Ascending aorta (tissue), 2 donors: ENCODE measurements at regions not wholly inside any gene's neighbourhood (a gene's known extent, or its start where the extent isn't known, plus 50 kb on each side); places are given as distances from the start of the nearest gene placed in this dataset.

Experiments used
- DNase-seq, 2 donors: peaks; one replicate each; pipeline ENCODE4 v3.0.0-alpha.2; 2019; ENCODE audit warnings: low spot score in 2 of 2
- H3K27ac ChIP-seq, 2 donors: fragments of 200-600 bp; sonication (generic); one replicate each; pipeline ENCODE4 v1.5.1; 2016 to 2017; ENCODE audit warnings: mild to moderate bottlenecking in 1 of 2
- H3K27me3 ChIP-seq: fragments of 200-600 bp; sonication (generic); one replicate; pipeline ENCODE4 v1.5.1; 2017
- H3K36me3 ChIP-seq, 2 donors: fragments of 200-600 bp; sonication (generic); one replicate each; pipeline ENCODE4 v1.5.1; 2016
- H3K4me1 ChIP-seq, 2 donors: fragments of 200-600 bp; sonication (generic); one replicate each; pipeline ENCODE4 v1.5.1; 2016 to 2017; ENCODE audit warnings: mild to moderate bottlenecking in 1 of 2
- H3K4me3 ChIP-seq, 2 donors: fragments of 200-600 bp; sonication (generic); one replicate each; pipeline ENCODE4 v1.5.1; 2016 to 2017; ENCODE audit warnings: mild to moderate bottlenecking in 1 of 2
- H3K9me3 ChIP-seq, 2 donors: fragments of 200-600 bp; sonication (generic); one replicate each; pipeline ENCODE4 v1.5.1; 2016
- CTCF ChIP-seq, 3 experiments: fragments of 200-600 bp in 2 of 3; fragments of 450-650 bp in 1 of 3; sonication (generic) in 2 of 3; IDR thresholded peaks; one replicate each; pipeline ENCODE4 v1.5.1; 2016 to 2019; ENCODE audit warnings: antibody characterized with exemption in 3 of 3, mild to moderate bottlenecking in 1 of 3, moderate library complexity in 1 of 3
- intact Hi-C: fragments of 100-400 bp; cut with DNase I; formaldehyde crosslinking; loops from one replicate; pipeline ENCODE4 v1.15.1; 2023

GRCh38 chr2:137797641-137798040 lies 166.6 kb upstream of the HNMT start:
- TF ChIP-seq CTCF (IDR thresholded peaks at IDR 0.05): no peak
- no peaks in the 10 kb centered on the region for H3K4me1 ChIP-seq
- no peaks in the 10 kb centered on the region for H3K27me3 ChIP-seq
- intact Hi-C loops: no loop called here
- H3K9me3 ChIP-seq: no peaks in the 10 kb centered on the region
- no peak overlapping the region for H3K4me3 ChIP-seq
- no peak overlapping the region for H3K27ac ChIP-seq
- H3K36me3 ChIP-seq: no peaks in the 10 kb centered on the region
- DNase-seq: no peak

GRCh38 chr2:137799600-137799999 lies 164.7 kb upstream of the HNMT start:
- no peak for DNase-seq
- Histone ChIP-seq H3K36me3 (no peaks in the 10 kb centered on the region), H3K9me3 (no peaks in the 10 kb centered on the region), H3K4me3 (no peak overlapping the region), H3K4me1 (no peaks in the 10 kb centered on the region), H3K27me3 (no peaks in the 10 kb centered on the region), H3K27ac (no peak overlapping the region)
- intact Hi-C loops: no loop called here
- no peak for TF ChIP-seq CTCF (IDR thresholded peaks at IDR 0.05)

- H3K4me1 ChIP-seq: no peaks in the 10 kb centered on the region
- H3K4me3 ChIP-seq: no peak overlapping the region
- H3K36me3 ChIP-seq: no peaks in the 10 kb centered on the region
- TF ChIP-seq CTCF (IDR thresholded peaks at IDR 0.05): no peak
- no peaks in the 10 kb centered on the region for H3K9me3 ChIP-seq
- intact Hi-C loops: no loop called here
- H3K27me3 ChIP-seq: no peaks in the 10 kb centered on the region
- no peak overlapping the region for H3K27ac ChIP-seq
- DNase-seq: no peak
Observed at GRCh38 chr2:137800386-137800785, 163.9 kb upstream of the HNMT start.

GRCh38 chr2:137801228-137801627 lies 163.0 kb upstream of the HNMT start:
- no peak overlapping the region for H3K4me3 ChIP-seq
- DNase-seq: no peak
- no peaks in the 10 kb centered on the region for H3K27me3 ChIP-seq
- H3K4me1 ChIP-seq: no peaks in the 10 kb centered on the region
- H3K27ac ChIP-seq: no peak overlapping the region
- H3K9me3 ChIP-seq: no peaks in the 10 kb centered on the region
- no peak for TF ChIP-seq CTCF (IDR thresholded peaks at IDR 0.05)
- H3K36me3 ChIP-seq: no peaks in the 10 kb centered on the region
- intact Hi-C loops: no loop called here

- Histone ChIP-seq H3K9me3 (no peaks in the 10 kb centered on the region), H3K4me3 (no peak overlapping the region), H3K36me3 (no peaks in the 10 kb centered on the region), H3K27me3 (no peaks in the 10 kb centered on the region), H3K27ac (no peak overlapping the region), H3K4me1 (no peaks in the 10 kb centered on the region)
- TF ChIP-seq CTCF (IDR thresholded peaks at IDR 0.05): no peak
- DNase-seq: no peak
- intact Hi-C loops: no loop called here
Observed at GRCh38 chr2:137802038-137802437, 162.2 kb upstream of the HNMT start.

- intact Hi-C loops: no loop called here
- Histone ChIP-seq H3K4me1 (no peaks in the 10 kb centered on the region), H3K27ac (no peak overlapping the region), H3K27me3 (no peaks in the 10 kb centered on the region), H3K36me3 (no peaks in the 10 kb centered on the region), H3K4me3 (no peak overlapping the region), H3K9me3 (no peaks in the 10 kb centered on the region)
- no peak for DNase-seq
- TF ChIP-seq CTCF (IDR thresholded peaks at IDR 0.05): no peak
Observed at GRCh38 chr2:137806068-137806805, 158.0 kb upstream of the HNMT start.
